ENCODE measurements at regions not wholly inside any gene's neighbourhood (a gene's known extent, or its start where the extent isn't known, plus 50 kb on each side); places are given as distances from the start of the nearest gene placed in this dataset.
A peak's percentile ranks its signal among the peaks of the same experiment; 100 is the strongest.

- Histone ChIP-seq H3K27me3 (ENCODE audit: control insufficient read depth in 3 of 3, insufficient read depth in 3 of 3, low read length in 2 of 3) (no peaks in the 10 kb centered on the region), H3K4me1 (ENCODE audit: control insufficient read depth in 5 of 5, insufficient read depth in 5 of 5, low read length in 5 of 5) (peaks cover 0 to 20% (median 3%) of the 10 kb centered on the region in 5 donors), H3K9me3 (ENCODE audit: control insufficient read depth in 4 of 4, insufficient read depth in 3 of 4, low read length in 3 of 4) (peaks cover 0 to 5% (median 2%) of the 10 kb centered on the region in 4 donors), H3K9ac (ENCODE audit: insufficient read depth in 1 of 2, low read length in 2 of 2) (no peak overlapping the region), H3K27ac (ENCODE audit: low read depth in 1 of 2, low read length in 1 of 2) (no peak overlapping the region), H3K36me3 (ENCODE audit: control insufficient read depth in 4 of 4, insufficient read depth in 4 of 4, low read length in 4 of 4) (no peaks in the 10 kb centered on the region), H3K4me3 (no peak overlapping the region)
- TF ChIP-seq CTCF (IDR thresholded peaks at IDR 0.05; ENCODE audit: control extremely low read depth, extremely low read depth) = no peak
- no peak for ATAC-seq (ENCODE audit: insufficient read depth, low FRiP score)
- WGBS, 2 donors = 71 to 77% methylated on average over 4 of the region's 4 CpGs
- no peak for DNase-seq
Measured at GRCh38 chr10:78821052-78821451, 247.7 kb upstream of the ZMIZ1 start.

GRCh38 chr10:78828647-78829539 is 239.9 kb upstream of the ZMIZ1 start:
- 85 to 86% methylated on average over 24 of the region's 24 CpGs for WGBS, 2 donors
- no peak for TF ChIP-seq CTCF (IDR thresholded peaks at IDR 0.05; ENCODE audit: control extremely low read depth, extremely low read depth)
- Histone ChIP-seq H3K9me3 (ENCODE audit: control insufficient read depth in 4 of 4, insufficient read depth in 3 of 4, low read length in 3 of 4) (peaks cover 0 to 8% (median 4%) of the 10 kb centered on the region in 4 donors), H3K4me1 (ENCODE audit: control insufficient read depth in 5 of 5, insufficient read depth in 5 of 5, low read length in 5 of 5) (peaks cover 0 to 13% (median 5%) of the 10 kb centered on the region in 5 donors), H3K36me3 (ENCODE audit: control insufficient read depth in 4 of 4, insufficient read depth in 4 of 4, low read length in 4 of 4) (no peaks in the 10 kb centered on the region), H3K4me3 (no peak overlapping the region), H3K27ac (ENCODE audit: low read depth in 1 of 2, low read length in 1 of 2) (no peak overlapping the region), H3K9ac (ENCODE audit: insufficient read depth in 1 of 2, low read length in 2 of 2) (no peak overlapping the region), H3K27me3 (ENCODE audit: control insufficient read depth in 3 of 3, insufficient read depth in 3 of 3, low read length in 2 of 3) (no peaks in the 10 kb centered on the region)
- peak; percentile 52 to 62 (median 54) for DNase-seq
- ATAC-seq (ENCODE audit: insufficient read depth, low FRiP score) = no peak

GRCh38 chr10:78829565-78829964 is 239.2 kb upstream of the ZMIZ1 start:
- H3K4me3 ChIP-seq = no peak overlapping the region
- H3K27ac ChIP-seq (ENCODE audit: low read depth in 1 of 2, low read length in 1 of 2) = no peak overlapping the region
- no peak overlapping the region for H3K9ac ChIP-seq (ENCODE audit: insufficient read depth in 1 of 2, low read length in 2 of 2)
- peaks cover 0 to 13% (median 5%) of the 10 kb centered on the region in 5 donors for H3K4me1 ChIP-seq (ENCODE audit: control insufficient read depth in 5 of 5, insufficient read depth in 5 of 5, low read length in 5 of 5)
- peaks cover 0 to 8% (median 4%) of the 10 kb centered on the region in 4 donors for H3K9me3 ChIP-seq (ENCODE audit: control insufficient read depth in 4 of 4, insufficient read depth in 3 of 4, low read length in 3 of 4)
- no peaks in the 10 kb centered on the region for H3K36me3 ChIP-seq (ENCODE audit: control insufficient read depth in 4 of 4, insufficient read depth in 4 of 4, low read length in 4 of 4)
- WGBS, 2 donors = 60 to 76% methylated on average over 9 of the region's 9 CpGs
- DNase-seq (peak in 1 of 3 donors; percentile 43), ATAC-seq (ENCODE audit: insufficient read depth, low FRiP score) (no peak)
- no peak for TF ChIP-seq CTCF (IDR thresholded peaks at IDR 0.05; ENCODE audit: control extremely low read depth, extremely low read depth)
- no peaks in the 10 kb centered on the region for H3K27me3 ChIP-seq (ENCODE audit: control insufficient read depth in 3 of 3, insufficient read depth in 3 of 3, low read length in 2 of 3)

Data from lung (tissue), 11 donors.